Liver (tissue), 3 donors: ENCODE measurements at regions not wholly inside any gene's neighbourhood (a gene's known extent, or its start where the extent isn't known, plus 50 kb on each side); places are given as distances from the start of the nearest gene placed in this dataset.

Experiments
- ATF3 ChIP-seq: IDR thresholded peaks from 2 replicates; pipeline ENCODE4 v1.6.1; 2016; ENCODE audit warnings: antibody characterized with exemption
- CTCF ChIP-seq: fragments of 150-350 bp; IDR thresholded peaks from 2 replicates; pipeline ENCODE4 v1.5.1; 2017; ENCODE audit warnings: improper control_type of control experiment, low read depth, low read length; ENCODE audit not compliant: missing input control
- FOXA1 ChIP-seq: IDR thresholded peaks from 2 replicates; pipeline ENCODE4 v1.6.1; 2016; ENCODE audit warnings: antibody characterized with exemption
- GABPA ChIP-seq, 2 donors: IDR thresholded peaks in 1 of 2; conservative IDR thresholded peaks in 1 of 2; 2 replicates each; pipeline ENCODE4 v1.6.1; 2016; ENCODE audit warnings: antibody characterized with exemption in 2 of 2, mild to moderate bottlenecking in 1 of 2, moderate library complexity in 1 of 2
- JUND ChIP-seq, 2 donors: IDR thresholded peaks; 2 replicates each; pipeline ENCODE4 v1.6.1; 2016; ENCODE audit warnings: antibody characterized with exemption in 2 of 2
- MAX ChIP-seq: IDR thresholded peaks from 2 replicates; pipeline ENCODE4 v1.6.1; 2016; ENCODE audit warnings: antibody characterized with exemption
- NR2F2 ChIP-seq: IDR thresholded peaks from 2 replicates; pipeline ENCODE4 v1.6.1; 2016; ENCODE audit warnings: antibody characterized with exemption
- RAD21 ChIP-seq, 2 donors: IDR thresholded peaks; 2 replicates each; pipeline ENCODE4 v1.6.1; 2016; ENCODE audit warnings: antibody characterized with exemption in 2 of 2, mild to moderate bottlenecking in 2 of 2
- REST ChIP-seq: IDR thresholded peaks from 2 replicates; pipeline ENCODE4 v1.6.1; 2016; ENCODE audit warnings: antibody characterized with exemption, mild to moderate bottlenecking
- SP1 ChIP-seq: IDR thresholded peaks from 2 replicates; pipeline ENCODE4 v1.6.1; 2018; ENCODE audit warnings: antibody characterized with exemption, mild to moderate bottlenecking
- TAF1 ChIP-seq: conservative IDR thresholded peaks from 2 replicates; pipeline ENCODE4 v1.6.1; 2016; ENCODE audit warnings: antibody characterized with exemption, mild to moderate bottlenecking
- donor health status: healthy.
- donor health status: healthy.

GRCh38 chr16:74188856-74189255 lies 107.8 kb upstream of the PSMD7 start:
- TF ChIP-seq RAD21 (IDR thresholded peaks at IDR 0.05), result no peak
- TF ChIP-seq TAF1, result no peak
- TF ChIP-seq MAX, result no peak
- TF ChIP-seq GABPA (IDR thresholded peaks at IDR 0.05 in 1 of 2, conservative IDR thresholded peaks at IDR 0.05 in 1 of 2), result no peak
- no peak for TF ChIP-seq CTCF
- no peak for TF ChIP-seq SP1
- no peak for TF ChIP-seq REST
- TF ChIP-seq ATF3, result no peak
- TF ChIP-seq FOXA1, result no peak
- TF ChIP-seq JUND (IDR thresholded peaks at IDR 0.05), result no peak
- TF ChIP-seq NR2F2, result no peak
